HFF-Myc (cell line): ENCODE measurements at regions not wholly inside any gene's neighbourhood (a gene's known extent, or its start where the extent isn't known, plus 50 kb on each side); places are given as distances from the start of the nearest gene placed in this dataset.
"Not testable (repeated sequence)": the region's sequence is repeated elsewhere in the genome, so short reads cannot be mapped to it uniquely, and the experiment has no call there.

Source experiments
- DNase-seq: peaks from one replicate; pipeline ENCODE4 v3.0.0-alpha.2; 2011; ENCODE audit warnings: low read depth; ENCODE audit errors: extremely low read depth
- H3K4me3 ChIP-seq: replicated peaks from 2 replicates; pipeline ENCODE4 v1.5.1; 2011; ENCODE audit warnings: low read depth, mild to moderate bottlenecking, control low read depth, low read length
- TF ChIP-seq, protein P1 (sequence below): IDR thresholded peaks from 2 replicates; pipeline ENCODE4 v1.5.1; 2012; ENCODE audit warnings: mild to moderate bottlenecking, low read depth, low read length, control low read depth; ENCODE audit errors: missing control alignments

- TF ChIP-seq, protein P1, sequence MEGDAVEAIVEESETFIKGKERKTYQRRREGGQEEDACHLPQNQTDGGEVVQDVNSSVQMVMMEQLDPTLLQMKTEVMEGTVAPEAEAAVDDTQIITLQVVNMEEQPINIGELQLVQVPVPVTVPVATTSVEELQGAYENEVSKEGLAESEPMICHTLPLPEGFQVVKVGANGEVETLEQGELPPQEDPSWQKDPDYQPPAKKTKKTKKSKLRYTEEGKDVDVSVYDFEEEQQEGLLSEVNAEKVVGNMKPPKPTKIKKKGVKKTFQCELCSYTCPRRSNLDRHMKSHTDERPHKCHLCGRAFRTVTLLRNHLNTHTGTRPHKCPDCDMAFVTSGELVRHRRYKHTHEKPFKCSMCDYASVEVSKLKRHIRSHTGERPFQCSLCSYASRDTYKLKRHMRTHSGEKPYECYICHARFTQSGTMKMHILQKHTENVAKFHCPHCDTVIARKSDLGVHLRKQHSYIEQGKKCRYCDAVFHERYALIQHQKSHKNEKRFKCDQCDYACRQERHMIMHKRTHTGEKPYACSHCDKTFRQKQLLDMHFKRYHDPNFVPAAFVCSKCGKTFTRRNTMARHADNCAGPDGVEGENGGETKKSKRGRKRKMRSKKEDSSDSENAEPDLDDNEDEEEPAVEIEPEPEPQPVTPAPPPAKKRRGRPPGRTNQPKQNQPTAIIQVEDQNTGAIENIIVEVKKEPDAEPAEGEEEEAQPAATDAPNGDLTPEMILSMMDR = no peak
Measured at GRCh38 chr3:159881828-159882309, 106.8 kb upstream of the IL12A start.

GRCh38 chr3:159882367-159882766 is 106.3 kb upstream of the IL12A start:
- DNase-seq = no peak
- no peak overlapping the region for H3K4me3 ChIP-seq
- TF ChIP-seq, protein P1 = no peak

More at GRCh38 chr3:159881828-159882309, 106.8 kb upstream of the IL12A start:
- no peak for DNase-seq
- H3K4me3 ChIP-seq = no peak overlapping the region

DNA sequence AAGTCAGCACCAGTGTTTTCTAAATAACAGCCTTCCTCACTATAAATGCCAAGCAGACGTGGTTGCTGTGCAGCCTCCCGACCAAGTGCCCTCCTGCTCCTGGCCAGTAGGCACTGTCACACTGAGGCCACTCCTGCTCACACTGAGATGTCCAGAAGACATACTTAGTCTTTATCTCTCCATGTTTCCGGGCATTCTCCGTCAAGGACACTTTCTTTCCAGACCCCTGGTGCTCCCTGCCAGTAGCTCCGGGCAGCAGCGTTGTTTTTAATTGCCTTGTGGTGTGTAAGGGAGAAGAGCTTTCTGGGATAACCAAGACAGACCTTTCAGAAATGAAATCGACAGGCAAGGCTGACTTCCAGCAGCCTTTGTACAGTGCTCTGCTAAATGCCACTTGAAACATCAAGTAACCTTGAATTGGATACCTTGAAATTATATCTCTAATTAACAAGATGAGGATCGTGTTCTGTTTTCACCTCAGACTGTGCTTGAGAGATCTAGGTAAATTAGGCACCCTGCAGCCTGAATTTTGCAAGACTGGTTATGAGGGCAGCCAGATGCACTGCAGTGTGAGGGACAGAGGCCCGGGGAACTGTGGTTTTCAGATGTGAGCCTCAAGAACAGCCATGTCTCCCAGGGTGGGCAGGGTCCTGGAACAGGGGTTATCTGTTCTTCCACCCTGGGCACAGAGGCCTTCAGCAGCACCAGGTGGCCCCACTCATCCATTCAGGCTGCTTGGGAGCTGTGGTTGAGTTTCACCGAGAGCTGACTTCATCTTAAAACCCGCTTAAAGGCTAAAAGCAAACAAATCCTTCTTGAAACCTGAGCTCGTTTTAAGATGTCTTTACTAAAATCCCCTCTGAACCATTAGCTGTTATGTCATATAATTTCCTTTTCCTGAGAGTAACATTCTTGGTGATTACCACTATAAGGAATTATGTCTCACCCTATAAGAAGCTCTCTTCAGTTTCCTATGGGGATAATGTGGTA is 105.5 kb upstream of the IL12A start:
- peak; percentile 61 for DNase-seq
- TF ChIP-seq, protein P1 = no peak
- H3K4me3 ChIP-seq = no peak overlapping the region

DNA sequence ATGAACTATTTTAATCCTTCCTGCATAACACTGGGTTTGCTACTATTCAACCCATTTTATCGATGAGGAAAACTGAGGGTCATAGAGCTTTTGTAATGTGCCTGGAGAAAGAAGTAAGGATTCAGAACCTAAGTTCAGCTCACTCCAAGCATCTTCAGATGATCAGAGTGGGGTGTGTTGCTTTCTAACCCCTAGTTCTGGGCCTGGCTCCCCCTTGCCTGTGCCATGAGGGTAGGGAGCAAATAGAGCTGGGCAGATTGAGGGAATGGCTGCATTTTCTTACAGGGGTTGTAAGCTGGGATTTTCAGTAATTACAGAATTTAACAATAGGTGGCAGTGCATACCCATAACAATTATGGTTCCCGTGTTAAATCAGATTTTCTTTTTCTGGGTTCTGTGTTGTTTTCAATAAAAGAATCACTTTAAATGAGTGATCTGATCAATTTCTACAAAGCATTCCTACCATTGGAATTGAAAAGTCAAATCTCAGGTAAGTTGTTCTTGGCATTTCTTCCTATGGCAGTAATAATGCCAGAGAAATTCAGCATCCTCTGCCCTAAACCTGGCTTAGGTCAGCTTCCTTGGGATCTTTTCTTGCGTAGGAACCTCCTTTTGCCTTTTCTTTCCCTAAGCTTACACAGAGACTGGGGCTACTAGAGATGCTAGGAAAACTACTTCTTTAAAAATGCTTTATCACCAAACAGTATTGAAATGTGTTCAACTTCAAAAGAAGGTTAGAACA is 103.8 kb upstream of the IL12A start:
- H3K4me3 ChIP-seq = no peak overlapping the region
- TF ChIP-seq, protein P1 = peak; percentile 27
- DNase-seq = no peak

GRCh38 chr3:159886050-159886449 is 102.6 kb upstream of the IL12A start:
- no peak for DNase-seq
- no peak overlapping the region for H3K4me3 ChIP-seq
- TF ChIP-seq, protein P1 = no peak

- not testable (repeated sequence) for H3K4me3 ChIP-seq, DNase-seq
Measured at GRCh38 chr3:159886530-159886929, 102.1 kb upstream of the IL12A start.

DNA sequence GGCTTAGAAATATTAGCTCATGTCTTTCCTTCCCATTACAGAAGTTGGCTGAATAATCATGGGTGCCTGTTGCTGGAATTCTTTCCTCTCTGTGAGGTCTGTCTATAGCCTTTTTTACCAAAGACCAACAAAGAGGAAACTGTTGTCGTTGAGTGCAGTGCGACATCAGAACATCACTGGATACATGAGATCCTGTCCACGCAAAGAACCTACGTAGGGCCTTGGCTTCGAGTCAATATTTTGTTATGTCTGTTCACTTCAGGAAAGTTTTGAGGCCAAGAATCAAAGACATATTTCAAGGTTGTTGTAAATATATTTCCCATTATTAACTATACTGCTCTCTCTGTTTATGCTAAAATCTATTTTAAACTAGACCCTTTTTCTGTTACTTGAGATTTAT is 101.5 kb upstream of the IL12A start:
- TF ChIP-seq, protein P1 = no peak
- no peak overlapping the region for H3K4me3 ChIP-seq
- no peak for DNase-seq
